GM19351 (cell line): ENCODE measurements at regions not wholly inside any gene's neighbourhood (a gene's known extent, or its start where the extent isn't known, plus 50 kb on each side); places are given as distances from the start of the nearest gene placed in this dataset.

ENCODE experiments used
- ATAC-seq: cut with Tn5 transposase; IDR thresholded peaks from one replicate; pipeline ENCODE4 v1.9.1; 2021; ENCODE audit warnings: mild to moderate bottlenecking, moderate library complexity; ENCODE audit not compliant: unreplicated experiment

DNA sequence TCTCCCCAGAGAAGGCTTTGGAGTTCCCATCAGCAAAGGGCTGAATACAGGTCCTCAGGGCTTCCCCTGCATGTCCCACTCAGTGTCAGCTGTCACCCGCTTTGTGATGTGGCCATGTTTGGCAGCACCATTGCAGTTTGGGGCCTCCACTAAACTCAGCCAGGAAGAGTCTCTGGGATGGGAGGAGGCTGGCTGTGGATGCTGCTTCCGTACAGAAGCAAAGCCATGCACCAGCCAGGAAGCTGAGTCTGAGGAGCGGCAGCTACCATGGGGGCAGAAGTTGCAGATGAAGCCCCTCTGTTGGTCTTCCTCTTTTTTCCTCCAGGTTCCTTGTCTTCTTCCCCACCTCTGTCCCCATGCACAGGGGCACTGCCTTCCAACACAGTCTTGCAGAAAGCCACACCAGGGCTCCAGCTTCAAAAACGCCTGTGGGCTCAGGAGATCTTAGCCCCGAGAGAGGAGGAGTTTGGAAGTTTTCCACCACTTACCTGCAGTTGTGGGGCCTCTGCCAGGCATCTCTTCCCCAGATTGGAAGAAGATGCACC, 416.8 kb downstream of the NPHP4 start:
- ATAC-seq = no peak

DNA sequence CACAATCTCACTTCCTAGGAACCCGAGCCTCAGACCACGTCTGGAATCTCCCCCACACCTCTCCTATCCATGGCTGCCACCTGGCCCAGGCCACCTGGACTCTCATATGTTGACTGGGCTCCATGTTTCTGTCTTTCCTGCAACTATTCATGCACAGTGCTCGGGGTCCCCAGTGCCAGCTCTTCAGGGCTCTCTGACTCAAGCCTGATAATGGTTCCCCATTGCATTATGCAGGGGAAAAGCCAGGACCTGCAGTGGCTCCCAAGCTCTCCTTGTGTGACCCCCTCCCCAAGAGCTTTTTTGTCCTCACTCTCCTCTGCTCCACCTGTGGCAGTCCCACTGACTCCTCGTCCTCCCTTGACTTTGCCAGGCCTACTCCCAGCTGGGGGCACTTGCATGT, 417.6 kb downstream of the NPHP4 start:
- ATAC-seq = no peak

DNA sequence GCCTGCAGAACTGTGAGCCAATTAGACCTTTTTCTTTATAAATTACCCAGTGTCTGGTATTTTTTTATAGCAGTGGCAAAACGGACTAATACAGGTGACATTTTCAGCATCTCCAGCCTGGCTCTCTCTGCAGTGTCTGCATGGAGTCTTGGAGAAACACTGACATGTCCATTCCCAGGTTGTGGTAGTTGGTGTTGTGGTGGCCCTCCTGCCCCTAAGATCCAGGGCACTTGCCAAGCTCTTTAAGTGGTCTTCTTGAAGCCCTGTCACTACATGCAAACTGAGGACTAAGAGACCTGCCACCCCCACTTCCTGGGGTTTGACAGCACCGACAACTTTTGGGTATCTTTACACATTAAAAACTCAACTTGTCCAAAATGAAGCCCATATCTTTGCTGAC, 419.4 kb downstream of the NPHP4 start:
- no peak for ATAC-seq

DNA sequence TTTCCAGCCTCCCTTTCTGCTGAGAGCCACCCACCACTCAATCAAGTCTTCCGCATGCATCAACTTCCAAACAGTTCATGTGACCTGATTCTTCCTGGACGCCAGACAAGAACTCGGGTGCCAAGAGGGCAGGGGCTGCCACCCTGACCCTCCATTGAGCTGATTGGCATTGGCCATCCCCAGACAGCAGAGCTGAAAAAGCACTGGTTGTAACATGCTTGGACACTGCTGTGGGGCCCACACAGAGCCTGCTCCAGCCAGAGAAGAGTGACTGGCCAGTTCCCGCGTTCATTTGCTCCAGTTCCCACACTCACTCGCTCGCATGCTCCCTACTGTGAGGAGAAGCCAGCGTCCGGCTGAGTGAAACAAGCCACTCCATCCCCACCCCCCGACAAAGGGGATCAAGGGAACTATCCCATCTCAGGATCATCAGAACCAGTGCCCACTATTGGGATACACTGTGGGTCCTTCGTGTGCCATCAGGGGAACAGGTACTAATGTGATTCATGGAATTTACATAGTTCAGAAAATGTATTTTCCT, 420.3 kb downstream of the NPHP4 start:
- no peak for ATAC-seq

DNA sequence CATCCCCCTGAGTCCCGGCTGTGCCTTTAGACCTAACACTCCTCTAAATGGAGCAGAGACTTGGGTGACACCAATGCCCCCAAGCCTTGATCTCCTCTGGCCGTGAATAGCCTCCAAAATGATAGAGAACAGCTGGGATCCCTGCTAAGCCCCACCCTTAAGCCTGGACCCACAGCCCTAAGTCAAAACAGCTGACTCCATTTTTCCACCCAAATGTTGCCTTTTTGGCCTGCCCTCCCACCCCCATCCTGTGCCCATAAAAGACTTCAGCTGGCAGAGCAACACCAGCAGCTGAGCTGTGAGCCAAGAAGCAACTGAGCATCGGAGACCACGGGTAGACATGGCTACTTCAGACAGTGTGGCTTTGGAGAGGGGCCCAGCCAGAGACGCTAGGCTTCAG, 420.8 kb downstream of the NPHP4 start:
- no peak for ATAC-seq

DNA sequence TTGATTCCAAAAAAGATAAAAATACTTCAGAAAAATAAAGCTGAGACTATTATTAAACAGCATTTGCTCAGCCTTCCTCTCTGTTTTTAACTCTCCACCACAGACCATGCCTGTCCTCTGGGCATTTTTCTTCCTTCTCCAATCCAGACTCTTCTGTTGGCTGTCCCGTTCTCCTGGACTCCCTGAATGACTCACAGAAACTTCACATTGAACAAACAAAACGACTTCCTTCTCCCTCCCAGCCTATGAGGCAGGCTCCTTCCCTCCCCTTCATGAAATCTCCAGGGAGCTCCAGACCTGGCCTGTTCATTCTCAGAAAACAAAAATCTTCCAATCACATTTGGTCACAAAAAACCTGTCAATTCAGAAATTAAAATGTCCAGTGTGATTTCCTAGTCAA, 421.3 kb downstream of the NPHP4 start:
- no peak for ATAC-seq

DNA sequence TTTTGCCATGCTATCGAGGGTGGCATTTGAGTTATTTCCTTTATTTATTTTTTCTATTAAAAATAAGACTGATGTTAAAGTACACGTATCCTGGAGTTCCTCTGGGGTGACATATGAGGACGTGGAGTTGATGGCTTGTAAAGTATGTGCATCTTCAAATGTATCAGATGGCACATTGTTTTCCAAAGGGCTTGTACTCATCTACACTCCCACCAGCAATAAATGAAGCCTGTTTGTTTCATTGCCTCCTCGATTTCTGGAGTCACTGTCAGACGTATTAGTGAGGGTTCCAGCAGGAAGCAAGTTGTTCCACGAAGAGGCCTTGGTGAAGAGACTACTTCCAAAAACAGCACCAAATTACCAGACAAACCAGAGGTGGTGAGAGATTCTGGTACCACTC, 423.9 kb downstream of the NPHP4 start:
- no peak for ATAC-seq

DNA sequence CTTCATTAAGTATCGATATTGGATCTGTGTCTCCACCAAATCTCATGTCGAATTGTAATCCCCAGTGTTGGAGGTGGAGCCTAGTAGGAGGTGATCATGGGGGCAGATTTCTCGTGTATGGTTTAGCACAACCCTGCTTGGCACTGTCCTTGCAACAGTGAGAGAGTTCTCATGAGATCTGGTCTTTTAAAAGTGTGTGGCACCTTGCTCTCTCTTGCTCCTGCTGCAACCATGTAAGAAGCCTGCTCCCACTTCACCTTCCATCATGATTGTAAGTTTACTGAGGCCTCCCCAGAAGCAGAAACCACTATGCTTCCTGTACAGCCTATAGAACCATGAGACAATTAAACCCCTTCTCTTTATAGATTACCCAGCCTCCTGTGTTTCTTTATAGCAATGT, 424.4 kb downstream of the NPHP4 start:
- ATAC-seq = no peak

DNA sequence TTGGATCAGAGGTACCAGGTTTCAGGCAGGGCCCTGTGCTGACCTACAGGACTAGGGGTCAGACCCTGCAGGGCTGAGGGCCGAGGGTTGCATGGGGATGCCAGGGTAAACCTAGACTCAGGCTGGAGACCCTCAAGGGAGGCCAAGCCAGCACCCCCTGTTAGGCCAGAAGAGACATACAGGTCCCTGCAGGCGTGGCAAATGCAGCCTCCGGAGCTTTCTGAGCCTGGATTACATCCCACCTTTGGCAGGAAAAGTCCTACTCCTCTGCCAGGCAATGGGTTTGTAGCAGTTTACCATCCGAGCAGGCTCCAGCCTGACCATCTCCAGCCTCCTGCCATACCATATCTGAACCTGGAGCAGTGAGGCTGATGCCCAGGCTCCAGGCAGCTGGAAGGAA, 425.3 kb downstream of the NPHP4 start:
- ATAC-seq = no peak

DNA sequence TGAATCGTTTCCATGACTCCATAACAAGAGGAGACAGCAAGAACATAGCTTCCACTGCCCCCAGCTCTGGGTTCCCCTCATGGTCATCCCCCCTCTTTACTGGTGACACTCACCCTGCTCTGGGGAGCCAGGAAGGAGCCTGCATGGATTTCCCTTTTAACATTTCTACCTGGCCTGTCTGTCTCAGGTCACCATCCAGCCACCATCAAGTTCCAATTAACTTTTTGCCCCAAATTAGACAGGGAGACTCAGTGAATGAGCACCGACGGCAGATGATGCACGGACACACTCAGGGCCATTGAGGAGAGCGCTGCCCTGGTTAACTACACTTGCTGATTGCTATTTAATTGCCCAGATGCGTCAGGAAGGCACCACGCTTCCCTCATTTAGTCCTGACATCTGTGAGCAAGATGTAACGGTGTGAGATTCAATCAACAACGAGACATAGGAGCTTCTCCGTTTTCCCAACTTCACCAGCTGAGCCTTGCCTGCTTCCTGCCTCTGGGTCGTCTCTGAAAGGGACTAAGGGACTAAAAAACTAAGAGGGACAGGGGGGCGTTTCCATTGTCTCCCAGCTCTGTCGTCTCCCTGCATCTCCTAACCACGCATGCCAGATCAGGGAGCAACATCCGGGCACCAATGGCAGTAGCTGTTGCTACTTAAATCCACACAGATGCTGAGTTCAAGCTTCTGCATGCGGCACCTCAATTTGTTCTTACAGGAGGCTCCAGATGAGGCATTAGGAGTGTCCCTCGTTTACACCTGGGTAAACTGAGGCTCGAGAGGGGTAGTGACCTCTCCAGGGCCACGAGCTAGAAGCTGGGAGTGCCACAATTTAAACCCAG, 426.7 kb downstream of the NPHP4 start:
- no peak for ATAC-seq

DNA sequence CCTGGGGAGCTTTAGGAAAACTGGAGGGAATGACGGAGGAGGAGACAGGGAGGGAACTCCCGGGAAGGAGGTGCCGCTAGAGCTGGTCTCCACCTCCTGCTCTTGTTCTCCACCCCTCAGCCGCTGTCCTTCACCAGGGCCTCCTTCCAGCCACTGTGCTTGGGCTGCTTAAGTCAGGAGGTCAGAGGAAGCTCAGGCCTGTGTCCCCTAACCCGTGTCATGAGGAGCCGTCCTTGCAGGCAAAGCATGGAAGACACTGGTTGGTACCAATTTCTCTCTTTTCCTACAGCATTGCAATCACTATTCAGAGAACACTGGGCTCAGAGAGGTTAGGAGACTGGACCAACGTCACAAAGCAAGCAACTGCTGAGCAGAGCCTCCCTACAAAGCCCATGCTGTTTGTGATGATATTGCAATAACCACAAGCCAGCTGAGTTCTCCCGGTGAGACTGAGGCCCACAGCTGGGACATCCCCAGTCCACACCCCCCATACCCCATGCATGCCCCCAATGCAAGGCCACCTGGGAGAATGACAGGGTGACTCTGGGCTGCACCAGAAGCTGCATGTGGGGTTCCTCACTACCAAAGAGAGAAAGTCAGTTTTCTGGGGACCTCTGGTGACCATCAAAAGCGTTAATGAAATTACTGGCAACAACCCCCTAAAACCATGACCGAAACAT, 427.5 kb downstream of the NPHP4 start:
- no peak for ATAC-seq

DNA sequence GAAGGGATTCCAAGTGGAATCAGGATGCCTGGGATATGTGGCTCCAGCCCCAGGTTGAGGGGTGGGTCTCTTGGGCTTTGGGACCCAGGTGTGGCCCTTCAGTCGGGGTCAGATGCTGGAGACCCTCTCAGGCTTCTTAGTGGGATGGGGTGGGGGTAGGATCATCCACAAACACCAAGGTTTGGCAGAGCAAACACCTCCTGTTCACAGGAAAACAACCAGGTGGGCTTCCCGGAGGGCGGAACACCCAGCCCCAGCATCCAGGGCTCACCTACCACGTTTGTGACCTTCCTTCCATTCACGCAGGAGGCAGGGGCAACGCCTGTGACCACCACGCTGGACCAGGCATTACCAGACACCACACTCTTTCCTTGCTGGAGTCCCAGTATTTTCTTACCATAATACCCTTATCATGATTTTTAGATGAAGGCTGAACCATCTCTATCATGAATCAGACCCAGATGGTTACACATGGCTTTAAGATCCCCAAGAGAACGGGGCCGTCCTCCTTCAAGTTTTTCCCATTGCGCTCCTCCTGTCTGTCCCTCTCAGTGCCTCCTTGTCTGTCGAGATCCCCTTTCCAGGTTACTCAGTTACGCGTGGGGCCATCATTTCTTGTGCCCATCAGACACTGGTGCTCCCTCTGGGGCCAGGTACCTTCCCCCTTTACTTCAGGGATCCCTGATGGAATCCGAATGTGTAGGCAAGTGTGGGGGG, 428.2 kb downstream of the NPHP4 start:
- no peak for ATAC-seq

DNA sequence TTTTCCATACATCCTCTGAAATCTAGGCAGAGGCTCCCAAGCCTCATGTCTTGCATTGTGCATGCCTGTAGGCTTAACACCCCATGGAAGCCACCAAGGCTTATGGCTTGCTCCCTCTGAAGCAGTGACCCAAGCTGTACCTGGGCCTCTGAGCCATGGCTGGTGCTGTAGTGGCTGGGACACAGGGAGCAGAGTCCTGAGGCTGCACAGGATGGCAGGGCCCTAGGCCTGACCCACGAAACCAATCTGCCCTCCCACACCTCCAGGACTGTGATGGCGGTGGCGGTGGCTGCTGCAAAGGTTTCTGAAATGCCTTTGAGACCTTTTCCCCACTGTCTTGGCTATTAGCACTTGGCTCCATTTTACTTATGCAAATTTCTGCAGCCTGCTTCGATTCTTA, 429.5 kb downstream of the NPHP4 start:
- ATAC-seq = no peak

DNA sequence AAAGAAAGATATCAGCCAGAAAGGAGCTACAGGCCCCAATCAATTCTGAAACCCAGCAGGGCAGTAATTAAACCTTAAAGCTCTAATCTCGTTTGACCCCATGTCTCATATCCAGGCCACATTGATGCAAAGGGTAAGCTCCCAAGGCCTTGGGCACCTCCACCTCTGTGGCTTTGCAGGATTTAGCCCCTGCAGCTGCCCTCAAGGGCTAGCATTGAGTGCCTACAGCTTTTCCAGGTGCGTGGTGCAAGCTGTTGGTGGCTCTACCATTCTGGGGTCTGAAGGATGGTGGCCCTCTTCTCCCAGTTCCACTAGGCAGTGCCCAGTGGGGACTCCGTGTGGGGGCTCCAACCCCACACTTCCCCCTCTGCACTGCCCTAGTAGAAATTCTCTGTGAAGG, 429.9 kb downstream of the NPHP4 start:
- no peak for ATAC-seq

DNA sequence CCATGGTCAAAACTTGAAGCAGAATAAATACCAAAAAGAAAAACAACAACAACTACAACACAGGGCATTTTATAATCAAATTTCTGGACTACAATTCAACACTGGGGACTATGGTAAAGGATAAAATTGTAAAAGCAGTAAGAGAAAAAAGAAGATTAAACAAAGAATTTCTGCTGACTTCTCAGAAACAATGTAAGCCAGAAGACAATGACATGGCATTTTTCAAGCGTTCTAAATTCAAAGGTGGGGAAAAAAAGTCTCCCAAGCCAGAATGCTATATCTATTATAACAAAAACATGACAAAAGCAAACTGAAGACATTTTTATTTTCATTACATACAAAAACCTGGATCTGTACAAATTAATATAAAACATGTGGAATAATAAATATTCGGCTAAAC, 433.1 kb downstream of the NPHP4 start:
- ATAC-seq = no peak

DNA sequence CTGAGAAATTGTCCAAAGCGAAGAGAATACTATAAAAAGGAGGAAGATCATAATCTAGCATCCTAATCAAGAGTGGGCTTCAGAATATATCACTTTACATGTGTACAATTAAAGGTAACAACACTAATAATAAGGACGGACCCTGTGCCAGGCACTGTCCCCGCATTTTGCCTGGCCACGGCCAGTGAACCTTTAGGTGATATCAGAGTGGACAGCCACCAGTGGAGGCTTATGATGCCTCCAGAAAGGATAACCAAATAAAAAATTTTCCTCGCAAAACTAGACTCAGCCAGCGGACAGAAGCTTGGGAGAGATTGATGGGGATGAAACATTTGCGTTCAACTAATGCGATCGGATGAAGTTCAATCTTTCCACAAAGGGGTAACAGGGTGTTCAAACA, 436.4 kb downstream of the NPHP4 start:
- ATAC-seq = no peak

DNA sequence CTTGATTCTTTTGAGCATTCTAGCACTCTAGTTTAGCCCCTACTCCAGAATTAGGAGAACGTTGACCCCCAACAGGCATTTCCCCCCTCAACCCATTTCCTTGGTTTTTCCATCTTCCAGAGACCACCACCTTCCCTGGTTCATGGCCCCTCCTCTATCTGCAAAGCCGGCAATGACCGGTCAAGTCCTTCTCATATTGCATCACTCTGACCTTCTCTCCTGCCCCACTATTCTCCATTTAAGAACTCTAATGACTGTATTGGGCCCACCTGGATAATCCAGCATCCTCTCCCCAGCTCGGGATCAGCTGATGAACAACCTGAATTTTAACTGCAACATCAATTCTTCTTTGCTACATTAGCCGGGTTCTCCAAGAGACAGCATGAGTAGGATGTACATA, 437.4 kb downstream of the NPHP4 start:
- no peak for ATAC-seq

DNA sequence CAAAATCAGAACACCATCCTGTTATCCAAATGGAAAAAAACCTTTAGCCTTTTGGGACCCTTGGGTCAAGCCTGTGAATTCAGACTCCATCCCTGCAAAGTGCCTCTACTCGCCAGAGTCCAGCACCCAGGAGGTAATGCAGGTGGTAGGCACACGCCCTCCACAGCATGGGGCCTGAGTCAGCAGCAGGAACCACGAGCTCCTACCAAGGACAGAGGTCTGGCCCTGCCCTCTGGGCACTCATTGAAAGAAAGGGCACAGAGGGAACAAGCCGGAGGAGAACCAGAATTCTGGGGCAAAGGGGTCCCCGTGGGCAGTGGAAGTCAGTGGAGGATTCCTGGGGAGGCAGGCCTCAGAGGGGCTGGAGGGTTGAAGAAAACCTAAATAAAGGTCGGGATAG, 438.1 kb downstream of the NPHP4 start:
- no peak for ATAC-seq

DNA sequence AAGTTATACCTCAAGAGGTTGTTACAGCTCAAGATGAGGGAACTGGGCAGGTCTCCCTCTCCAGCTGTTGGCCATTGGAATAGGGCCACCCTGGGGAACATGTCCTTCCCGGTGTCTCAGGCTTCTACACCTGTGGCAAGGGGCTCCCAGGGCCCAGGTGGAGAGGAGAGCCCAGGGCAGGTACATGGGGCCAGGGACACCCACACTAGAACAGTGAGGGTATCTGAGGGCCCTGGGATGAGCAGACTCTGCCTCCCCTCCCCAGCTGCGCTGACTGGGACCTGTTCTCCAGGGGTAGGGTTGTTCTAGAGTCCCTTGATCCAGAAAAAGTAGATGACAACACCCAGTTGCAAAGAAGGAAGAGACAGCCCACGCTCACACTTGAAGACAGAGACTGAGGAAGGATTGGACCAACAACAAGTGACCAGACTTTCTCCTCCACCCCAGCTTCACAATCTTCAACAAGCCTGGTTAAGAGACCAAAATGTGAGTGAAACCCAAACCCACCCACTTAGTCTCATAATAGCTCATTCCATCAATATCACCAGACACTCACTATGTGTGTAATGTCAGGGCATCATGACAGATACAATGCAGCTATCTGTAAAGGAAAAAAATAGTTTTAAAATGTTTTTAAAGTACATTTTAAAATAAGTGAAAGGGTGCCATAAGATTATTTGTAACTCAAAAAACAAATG, 439.3 kb downstream of the NPHP4 start:
- no peak for ATAC-seq

DNA sequence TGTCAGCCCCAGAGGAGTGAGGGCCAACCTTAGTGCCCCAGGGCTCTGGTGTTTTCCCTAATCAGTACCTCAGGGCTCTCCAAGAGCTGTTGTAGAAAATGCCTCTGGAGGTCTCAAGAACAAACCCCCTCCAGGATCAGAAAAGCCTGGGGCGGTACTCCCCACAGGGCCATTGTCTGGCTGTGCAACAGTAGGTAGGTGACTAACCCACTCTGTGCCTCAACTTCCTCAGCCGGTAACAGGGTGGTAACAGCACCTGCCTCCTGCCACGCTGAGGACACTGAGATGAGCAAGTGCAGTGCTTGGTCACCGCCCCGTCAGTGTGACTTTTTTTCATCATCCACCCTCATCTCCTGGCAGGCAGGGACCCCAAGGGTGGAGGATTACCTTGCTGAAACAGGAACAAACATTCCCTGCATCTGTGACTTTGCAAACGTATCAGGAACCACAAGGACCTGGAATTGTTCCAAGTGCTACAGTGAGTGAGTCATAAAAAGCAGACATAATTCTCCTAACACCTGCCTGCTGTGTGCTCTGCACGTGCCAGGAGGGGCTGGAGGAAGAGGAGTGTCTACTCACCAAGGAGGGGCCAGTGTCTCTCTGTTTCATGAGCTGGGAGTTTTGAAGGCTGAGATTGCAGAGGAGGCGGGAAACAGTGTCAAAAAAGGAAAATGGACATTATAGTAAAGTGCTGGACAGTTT, 440.8 kb downstream of the NPHP4 start:
- no peak for ATAC-seq
